ENCODE measurements at regions not wholly inside any gene's neighbourhood (a gene's known extent, or its start where the extent isn't known, plus 50 kb on each side); places are given as distances from the start of the nearest gene placed in this dataset.

DNA sequence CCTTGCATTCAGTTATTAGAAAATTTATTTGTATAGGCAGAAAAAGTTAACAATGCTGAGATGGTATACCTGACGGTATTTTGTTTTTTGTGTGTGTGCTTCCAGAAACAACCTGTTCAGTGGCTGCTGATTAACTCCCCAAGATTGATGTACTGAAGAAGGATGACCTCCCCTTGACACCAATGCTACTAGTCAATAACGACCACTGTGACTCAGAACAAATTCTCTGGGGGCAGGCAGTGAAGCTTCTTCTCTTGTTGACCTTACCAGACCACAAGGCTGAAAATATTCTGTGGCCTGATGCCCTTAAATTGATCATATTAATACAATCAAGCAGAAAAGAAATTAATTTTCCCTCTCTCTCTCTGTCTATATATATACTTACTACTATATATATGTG is 1182.9 kb upstream of the CRIM1 start:
- H3K36me3 ChIP-seq, result no peaks in the 10 kb centered on the region

DNA sequence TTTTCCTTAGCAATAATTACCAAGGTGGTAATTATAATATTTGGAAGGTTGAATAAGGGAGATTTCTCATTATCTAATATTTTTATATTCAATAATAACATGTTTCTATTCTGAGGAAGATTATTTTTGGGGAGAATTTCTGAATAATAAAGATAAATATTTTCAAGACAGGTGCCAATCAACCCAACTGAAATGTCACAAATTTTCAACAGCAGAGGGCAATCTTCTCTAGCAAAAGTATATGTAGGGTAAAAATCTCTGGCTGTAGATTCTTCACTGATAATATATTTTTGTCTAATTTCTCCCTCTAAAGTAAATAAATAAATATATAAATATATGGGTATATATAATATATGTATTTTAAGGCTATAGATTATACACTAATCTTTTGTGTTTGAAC is 1187.2 kb upstream of the CRIM1 start:
- TF ChIP-seq, protein P1, sequence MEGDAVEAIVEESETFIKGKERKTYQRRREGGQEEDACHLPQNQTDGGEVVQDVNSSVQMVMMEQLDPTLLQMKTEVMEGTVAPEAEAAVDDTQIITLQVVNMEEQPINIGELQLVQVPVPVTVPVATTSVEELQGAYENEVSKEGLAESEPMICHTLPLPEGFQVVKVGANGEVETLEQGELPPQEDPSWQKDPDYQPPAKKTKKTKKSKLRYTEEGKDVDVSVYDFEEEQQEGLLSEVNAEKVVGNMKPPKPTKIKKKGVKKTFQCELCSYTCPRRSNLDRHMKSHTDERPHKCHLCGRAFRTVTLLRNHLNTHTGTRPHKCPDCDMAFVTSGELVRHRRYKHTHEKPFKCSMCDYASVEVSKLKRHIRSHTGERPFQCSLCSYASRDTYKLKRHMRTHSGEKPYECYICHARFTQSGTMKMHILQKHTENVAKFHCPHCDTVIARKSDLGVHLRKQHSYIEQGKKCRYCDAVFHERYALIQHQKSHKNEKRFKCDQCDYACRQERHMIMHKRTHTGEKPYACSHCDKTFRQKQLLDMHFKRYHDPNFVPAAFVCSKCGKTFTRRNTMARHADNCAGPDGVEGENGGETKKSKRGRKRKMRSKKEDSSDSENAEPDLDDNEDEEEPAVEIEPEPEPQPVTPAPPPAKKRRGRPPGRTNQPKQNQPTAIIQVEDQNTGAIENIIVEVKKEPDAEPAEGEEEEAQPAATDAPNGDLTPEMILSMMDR (IDR thresholded peaks at IDR 0.05; ENCODE audit: low read depth, low read length), result no peak
- H3K27ac ChIP-seq, result no peak overlapping the region
- no peaks in the 10 kb centered on the region for H3K9me3 ChIP-seq (ENCODE audit: low read depth)
- peaks cover 6% of the 10 kb centered on the region for H3K4me1 ChIP-seq (ENCODE audit: low read depth)
- H3K36me3 ChIP-seq, result no peaks in the 10 kb centered on the region
- H3K4me3 ChIP-seq, result no peak overlapping the region
- no peak for DNase-seq (ENCODE audit: low read depth in 1 of 2, low spot score in 1 of 2)
- H3K27me3 ChIP-seq, result no peaks in the 10 kb centered on the region

More for the DNA sequence above, 1182.9 kb upstream of the CRIM1 start:
- TF ChIP-seq, protein P1 (IDR thresholded peaks at IDR 0.05; ENCODE audit: low read depth, low read length), result no peak
- Histone ChIP-seq H3K27me3 (no peaks in the 10 kb centered on the region), H3K27ac (no peak overlapping the region), H3K4me1 (ENCODE audit: low read depth) (peaks cover 12% of the 10 kb centered on the region), H3K4me3 (no peak overlapping the region), H3K9me3 (ENCODE audit: low read depth) (no peaks in the 10 kb centered on the region)
- no peak for DNase-seq (ENCODE audit: low read depth in 1 of 2, low spot score in 1 of 2)

DNA sequence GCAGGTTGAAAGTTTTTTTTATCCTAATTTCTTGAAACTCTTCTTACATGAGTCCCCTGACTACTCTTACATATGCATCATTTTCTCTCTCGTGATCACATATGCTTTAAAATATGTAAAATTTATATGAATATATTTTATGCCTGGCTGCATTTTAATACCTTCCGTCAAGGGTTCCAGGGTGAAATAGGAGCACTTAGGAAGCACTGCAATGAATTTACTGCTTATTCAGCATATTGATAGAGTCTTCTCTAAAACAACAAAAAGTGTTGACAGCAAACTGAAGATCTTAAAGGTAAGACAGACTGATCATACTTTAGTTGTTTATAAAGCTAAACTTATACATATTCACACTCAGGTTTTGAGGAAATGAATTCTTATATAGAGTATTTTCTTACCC is 1191.6 kb upstream of the CRIM1 start:
- no peaks in the 10 kb centered on the region for H3K9me3 ChIP-seq (ENCODE audit: low read depth)
- H3K27ac ChIP-seq, result no peak overlapping the region
- H3K4me3 ChIP-seq, result no peak overlapping the region
- no peaks in the 10 kb centered on the region for H3K36me3 ChIP-seq
- DNase-seq (ENCODE audit: low read depth in 1 of 2, low spot score in 1 of 2), result no peak
- TF ChIP-seq, protein P1 (IDR thresholded peaks at IDR 0.05; ENCODE audit: low read depth, low read length), result no peak
- H3K27me3 ChIP-seq, result no peaks in the 10 kb centered on the region
- no peaks in the 10 kb centered on the region for H3K4me1 ChIP-seq (ENCODE audit: low read depth)

DNA sequence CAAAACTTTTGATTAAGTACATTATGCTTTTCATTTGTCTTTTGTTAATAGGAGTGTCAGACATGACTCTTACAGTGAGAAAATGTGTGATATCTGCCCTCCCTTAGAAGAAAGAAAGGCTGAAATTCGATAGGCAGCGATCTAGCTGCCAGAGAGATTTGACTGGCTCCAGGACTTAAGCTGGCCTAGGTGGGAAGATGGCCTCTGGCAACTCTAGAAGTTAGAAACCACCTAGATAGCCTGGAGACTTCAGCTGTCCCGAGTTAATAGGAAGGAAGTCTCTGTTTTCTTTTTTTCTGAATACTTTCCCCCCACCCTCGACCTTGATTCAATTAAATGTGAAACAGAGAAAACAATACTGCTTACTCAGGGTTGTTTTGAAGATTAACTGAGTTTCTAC is 1194.7 kb upstream of the CRIM1 start:
- Histone ChIP-seq H3K4me1 (ENCODE audit: low read depth) (no peaks in the 10 kb centered on the region), H3K36me3 (no peaks in the 10 kb centered on the region), H3K4me3 (no peak overlapping the region), H3K27ac (no peak overlapping the region), H3K9me3 (ENCODE audit: low read depth) (no peaks in the 10 kb centered on the region), H3K27me3 (no peaks in the 10 kb centered on the region)
- no peak for DNase-seq (ENCODE audit: low read depth in 1 of 2, low spot score in 1 of 2)
- TF ChIP-seq, protein P1 (IDR thresholded peaks at IDR 0.05; ENCODE audit: low read depth, low read length), result no peak

DNA sequence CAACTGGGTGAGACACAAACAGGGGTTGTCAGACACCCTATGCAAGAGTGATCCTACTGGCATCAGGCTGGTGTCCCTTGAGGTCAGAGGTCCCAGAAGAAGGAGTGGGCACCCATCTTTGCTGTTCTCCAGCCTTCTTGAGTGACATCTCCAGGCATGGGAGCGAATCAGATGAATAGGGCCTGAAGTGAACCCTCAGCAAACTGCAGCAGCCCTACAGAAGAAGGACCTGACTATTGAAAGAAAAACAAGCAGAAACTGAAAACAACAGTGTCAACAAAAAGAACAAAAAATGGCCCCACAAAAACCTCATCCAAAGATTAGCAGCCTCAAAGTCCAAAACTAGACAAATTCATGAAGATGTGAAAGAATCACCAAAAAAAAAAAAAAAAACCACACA is 1229.7 kb upstream of the CRIM1 start:
- Histone ChIP-seq H3K9me3 (ENCODE audit: low read depth) (no peaks in the 10 kb centered on the region), H3K4me3 (no peak overlapping the region), H3K27me3 (no peaks in the 10 kb centered on the region), H3K36me3 (no peaks in the 10 kb centered on the region), H3K4me1 (ENCODE audit: low read depth) (no peaks in the 10 kb centered on the region), H3K27ac (no peak overlapping the region)
- DNase-seq (ENCODE audit: low read depth in 1 of 2, low spot score in 1 of 2), result no peak
- TF ChIP-seq, protein P1 (IDR thresholded peaks at IDR 0.05; ENCODE audit: low read depth, low read length), result no peak

DNA sequence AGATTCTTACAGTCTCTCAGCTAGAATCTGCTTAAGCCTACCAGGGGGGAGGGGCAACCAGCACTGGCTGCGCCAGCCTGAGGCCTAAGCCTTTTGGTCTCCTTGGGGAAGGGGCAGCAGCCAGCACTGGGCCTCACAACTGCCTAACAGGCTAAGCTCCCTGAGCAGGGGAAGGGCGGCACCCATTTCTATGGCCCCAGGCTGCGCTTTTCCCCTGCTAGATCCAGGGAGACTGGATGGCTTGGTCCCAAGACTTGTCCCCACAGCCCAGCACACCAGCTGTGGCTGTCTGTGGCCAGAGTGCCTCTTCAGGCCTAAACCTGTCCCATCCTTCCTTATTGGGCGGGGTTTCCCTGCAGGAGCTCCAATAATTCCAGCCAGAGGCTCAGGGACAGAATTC is 1230.3 kb upstream of the CRIM1 start:
- Histone ChIP-seq H3K9me3 (ENCODE audit: low read depth) (no peaks in the 10 kb centered on the region), H3K36me3 (no peaks in the 10 kb centered on the region), H3K4me3 (no peak overlapping the region), H3K27me3 (no peaks in the 10 kb centered on the region), H3K27ac (no peak overlapping the region), H3K4me1 (ENCODE audit: low read depth) (no peaks in the 10 kb centered on the region)
- TF ChIP-seq, protein P1 (IDR thresholded peaks at IDR 0.05; ENCODE audit: low read depth, low read length), result no peak
- no peak for DNase-seq (ENCODE audit: low read depth in 1 of 2, low spot score in 1 of 2)
